ENCODE measurements at regions not wholly inside any gene's neighbourhood (a gene's known extent, or its start where the extent isn't known, plus 50 kb on each side); places are given as distances from the start of the nearest gene placed in this dataset.

DNA sequence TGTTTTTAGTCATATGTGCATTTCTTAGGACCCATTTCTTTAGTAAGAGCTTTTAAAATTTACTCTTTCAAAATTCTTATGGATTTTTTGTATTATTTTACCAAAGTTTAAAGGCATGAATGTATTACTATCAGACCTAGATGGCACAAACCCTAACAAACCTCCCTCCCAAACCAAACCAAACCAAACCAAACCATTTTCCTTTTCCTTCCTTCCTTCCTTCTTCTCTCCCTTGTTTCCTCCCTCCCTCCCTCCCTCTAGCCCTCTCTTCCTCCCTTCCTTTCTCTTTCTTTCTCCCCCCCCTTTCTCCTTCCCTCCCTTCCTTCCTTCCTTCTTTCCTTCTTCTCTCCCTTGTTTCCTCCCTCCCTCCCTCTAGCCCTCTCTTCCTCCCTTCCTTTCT is 1001.8 kb upstream of the CITED2 start:
- no peak for TF ChIP-seq YY1 (IDR thresholded peaks at IDR 0.05; ENCODE audit: insufficient read depth, insufficient read length)
- no peak for TF ChIP-seq ZNF274 (IDR thresholded peaks at IDR 0.05; ENCODE audit: low read depth, low read length)
